Skin epidermis (tissue), 12 donors: ENCODE measurements at regions not wholly inside any gene's neighbourhood (a gene's known extent, or its start where the extent isn't known, plus 50 kb on each side); places are given as distances from the start of the nearest gene placed in this dataset.

Source experiments
- H3K27ac ChIP-seq, 21 experiments: fragments of 200-600 bp; sonication (generic) in 11 of 21; one replicate each; pipeline ENCODE4 v1.5.0; 2020; ENCODE audit warnings: mild to moderate bottlenecking in 3 of 21, inconsistent platforms in 2 of 21, moderate library complexity in 2 of 21
- H3K4me3 ChIP-seq, 7 experiments: fragments of 200-600 bp; sonication (generic) in 2 of 7; one replicate each; pipeline ENCODE4 v1.5.0; 2020; ENCODE audit warnings: inconsistent platforms in 2 of 7, mild to moderate bottlenecking in 2 of 7, moderate library complexity in 1 of 7

DNA sequence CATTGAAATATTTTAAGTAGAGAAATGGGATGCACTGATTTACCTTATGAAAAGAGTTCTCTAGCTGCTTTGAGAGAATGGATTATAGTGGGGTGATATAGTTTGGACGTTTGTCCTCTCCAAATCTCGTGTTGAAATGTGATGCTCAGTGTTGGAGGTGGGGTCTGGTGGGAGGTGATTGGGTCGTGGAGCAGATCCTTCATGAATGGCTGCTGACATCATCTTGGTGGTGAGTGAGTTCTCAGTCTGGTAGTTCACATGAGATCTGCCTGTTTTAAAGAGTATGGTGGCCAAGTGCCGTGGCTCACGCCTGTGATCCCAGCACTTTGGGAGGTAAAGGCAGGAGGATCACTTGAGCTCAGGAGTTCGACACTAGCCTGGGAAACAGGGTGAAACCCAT, 58.7 kb upstream of the SH3RF3 start:
- H3K27ac ChIP-seq: no peak overlapping the region
- no peak overlapping the region for H3K4me3 ChIP-seq

DNA sequence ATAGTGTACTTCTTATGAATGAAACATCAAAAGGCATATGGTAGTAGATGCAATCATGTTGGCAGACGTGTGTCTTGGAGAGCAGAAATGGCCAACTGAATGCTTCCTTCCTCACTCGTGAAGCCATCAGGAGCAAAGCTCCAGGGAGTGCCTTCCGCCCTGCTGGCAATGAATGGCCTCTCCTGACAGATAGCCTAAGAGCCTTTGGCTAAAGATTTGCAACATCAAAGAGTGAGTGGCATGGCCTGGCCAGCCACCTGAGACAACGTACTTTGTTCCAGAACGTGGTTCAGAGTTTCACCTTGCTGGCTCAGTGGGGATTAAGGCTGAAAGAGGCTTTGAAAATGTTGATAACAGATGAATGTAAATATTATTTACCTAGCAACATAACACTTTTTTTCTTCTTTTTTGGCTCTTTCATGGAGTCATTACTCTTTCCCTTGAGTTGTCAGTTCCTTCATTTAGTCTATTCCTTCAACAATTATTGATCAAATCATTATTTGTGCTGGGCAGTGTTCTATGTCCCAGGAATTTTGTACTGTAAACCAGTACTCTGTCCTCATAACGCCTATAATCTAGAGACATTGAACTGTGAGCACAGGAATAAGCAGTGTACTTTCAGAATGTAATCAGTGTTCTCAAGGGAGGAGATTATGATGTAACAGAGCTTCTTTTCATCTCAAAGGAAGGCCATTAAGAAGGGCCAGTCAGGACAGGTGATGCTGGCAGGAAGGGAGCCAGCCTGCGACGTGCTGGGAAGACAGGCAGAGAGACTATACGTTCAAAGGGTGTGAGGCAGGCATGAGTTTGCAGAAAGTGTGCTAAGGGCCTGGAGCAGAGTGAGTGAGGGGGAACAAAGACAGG, 59.4 kb upstream of the SH3RF3 start:
- no peak overlapping the region for H3K27ac ChIP-seq
- H3K4me3 ChIP-seq: no peak overlapping the region

DNA sequence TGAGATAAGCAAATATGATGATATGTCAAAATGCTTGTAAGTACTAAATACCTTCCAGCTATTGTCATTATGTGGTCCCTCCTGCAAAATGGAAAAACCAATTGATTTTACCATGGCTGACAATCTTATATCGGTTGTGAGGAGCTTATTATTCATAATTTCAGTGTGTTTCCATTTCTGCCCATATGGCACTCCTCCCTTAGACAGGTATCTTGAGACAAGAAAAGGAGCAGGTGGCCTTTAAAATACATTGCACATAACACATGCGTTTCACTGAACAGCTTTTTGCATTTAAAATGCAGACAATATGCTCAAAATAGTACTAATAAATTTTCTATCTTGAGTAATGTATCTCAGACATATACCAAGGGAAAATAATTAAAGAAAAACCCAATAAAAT, 60.2 kb upstream of the SH3RF3 start:
- no peak overlapping the region for H3K4me3 ChIP-seq
- H3K27ac ChIP-seq: no peak overlapping the region

DNA sequence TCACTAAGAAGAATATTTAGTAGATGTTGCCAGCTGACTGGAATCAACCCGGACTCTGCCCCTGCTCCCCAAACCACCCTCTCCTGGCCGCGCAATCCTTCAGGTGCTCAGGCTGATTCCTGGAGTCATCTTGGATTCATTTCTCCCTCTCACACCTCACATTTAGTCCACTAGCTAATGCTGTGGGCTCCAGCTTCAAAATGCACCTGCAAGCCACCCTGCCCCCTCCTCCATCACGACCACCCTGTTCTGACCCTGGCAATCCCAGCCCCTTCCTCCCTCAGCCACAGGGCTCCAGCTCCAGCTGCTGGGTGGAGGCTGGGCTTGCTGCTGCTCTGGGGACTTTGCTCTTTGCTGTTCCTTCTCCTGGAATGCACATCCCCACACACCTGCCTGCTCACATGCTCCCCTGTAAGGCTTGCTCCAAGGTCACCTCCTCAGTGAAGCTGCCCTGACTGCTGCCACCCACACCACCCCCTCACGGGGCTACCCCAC, 61.3 kb upstream of the SH3RF3 start:
- Histone ChIP-seq H3K4me3 (no peak overlapping the region), H3K27ac (no peak overlapping the region)

DNA sequence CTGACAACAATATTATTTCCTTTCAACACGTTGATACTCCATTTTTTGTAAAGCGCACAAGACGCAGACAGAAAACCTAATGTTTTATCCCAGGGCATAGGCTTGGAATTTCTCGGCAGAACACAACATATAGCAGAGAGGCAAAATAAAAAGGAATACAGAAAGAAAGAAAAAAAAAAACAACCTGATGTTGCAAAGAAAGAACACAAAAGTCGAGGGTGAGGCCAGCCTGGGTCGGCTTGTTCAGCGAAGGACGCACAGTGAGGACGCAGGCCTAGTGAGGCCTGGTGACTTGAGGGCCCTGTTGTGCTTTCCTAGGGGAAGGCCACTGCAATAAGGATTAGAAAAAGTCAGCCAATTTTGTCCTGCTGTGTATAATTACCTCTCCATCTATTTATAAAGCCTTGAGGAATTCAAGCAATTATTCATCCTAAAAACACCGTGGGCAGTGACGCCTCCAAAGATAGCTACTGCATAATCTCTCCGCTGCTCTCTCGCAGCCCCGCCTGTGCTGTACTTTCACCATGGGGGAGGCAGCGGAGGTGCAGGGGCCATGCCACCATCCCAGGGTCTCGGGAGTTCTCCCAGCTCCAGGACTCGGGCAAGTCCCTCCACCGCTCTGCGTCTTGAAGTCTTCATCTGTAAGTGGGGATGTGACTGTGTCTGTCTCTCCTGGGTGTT, 61.9 kb upstream of the SH3RF3 start:
- Histone ChIP-seq H3K27ac (no peak overlapping the region), H3K4me3 (no peak overlapping the region)

DNA sequence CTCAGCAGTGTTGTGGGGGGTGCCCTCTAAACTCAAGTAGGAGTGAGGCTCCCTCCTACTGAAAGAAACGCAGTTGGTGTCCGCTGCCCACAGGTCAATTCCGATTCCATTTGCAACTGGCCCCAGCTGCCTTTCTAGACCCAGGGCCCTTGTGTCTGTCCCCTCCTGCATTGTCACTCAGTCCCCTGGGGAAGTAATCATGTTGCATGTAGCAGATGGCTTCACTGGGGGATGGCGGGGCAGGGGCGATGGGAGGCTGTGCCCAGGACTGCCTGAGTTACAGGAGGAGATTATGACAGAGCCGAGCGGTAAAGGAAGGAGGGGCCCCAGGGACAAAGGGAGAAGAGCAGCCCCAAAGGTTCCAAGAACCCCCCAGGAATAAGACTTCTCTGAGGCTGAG, 62.5 kb upstream of the SH3RF3 start:
- Histone ChIP-seq H3K4me3 (no peak overlapping the region), H3K27ac (no peak overlapping the region)

DNA sequence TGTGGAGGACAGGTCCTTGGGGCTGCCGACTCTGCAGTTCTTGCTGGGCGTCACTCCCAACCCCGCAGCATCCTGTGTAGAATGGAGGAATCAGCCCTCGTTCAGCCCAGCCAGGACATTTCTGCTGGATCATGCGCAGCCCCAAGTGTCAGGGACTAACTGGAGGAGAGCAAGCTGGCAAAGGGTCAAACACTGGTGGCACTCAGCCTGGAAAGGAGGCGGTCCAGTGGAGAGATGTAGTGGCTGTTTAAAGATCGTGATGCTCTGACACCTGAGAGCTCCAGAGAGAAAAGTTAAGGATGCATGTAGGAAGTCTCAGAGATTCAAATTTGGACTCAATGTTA, 63.6 kb upstream of the SH3RF3 start:
- Histone ChIP-seq H3K27ac (no peak overlapping the region), H3K4me3 (no peak overlapping the region)

DNA sequence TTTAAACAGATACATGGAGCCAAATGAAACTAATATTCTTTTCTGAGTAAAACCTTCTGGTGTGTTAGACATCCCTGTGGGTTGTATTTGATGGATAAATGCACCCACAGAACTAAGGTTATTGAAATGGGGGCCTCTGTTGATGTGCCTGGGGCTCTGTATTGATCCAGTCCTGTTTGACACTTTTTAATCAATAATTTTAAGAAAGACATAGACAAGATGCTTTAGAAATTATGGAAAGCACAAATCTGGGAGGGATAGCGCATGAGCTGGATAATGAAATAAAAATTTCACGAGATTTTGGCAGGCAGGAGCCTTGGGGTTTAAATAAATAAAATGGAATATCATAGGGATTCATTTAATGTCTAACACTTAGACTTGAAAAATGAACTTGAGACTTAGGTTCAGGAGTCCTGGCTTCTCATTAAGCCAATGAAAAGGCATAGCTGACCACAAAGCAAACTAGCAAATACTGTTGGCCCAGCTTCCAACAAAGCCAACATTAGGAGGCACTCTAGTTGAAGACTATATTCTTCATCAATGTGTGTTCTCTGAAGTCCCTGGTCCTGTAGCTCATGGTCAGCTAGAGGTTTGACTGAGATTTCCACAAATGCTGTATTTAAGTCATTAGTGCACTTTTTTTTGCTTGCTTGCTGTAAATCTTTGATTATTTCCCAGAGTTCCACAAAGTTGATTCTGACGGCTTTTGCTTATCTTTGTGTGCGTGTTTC, 64.2 kb upstream of the SH3RF3 start:
- Histone ChIP-seq H3K27ac (no peak overlapping the region), H3K4me3 (no peak overlapping the region)

DNA sequence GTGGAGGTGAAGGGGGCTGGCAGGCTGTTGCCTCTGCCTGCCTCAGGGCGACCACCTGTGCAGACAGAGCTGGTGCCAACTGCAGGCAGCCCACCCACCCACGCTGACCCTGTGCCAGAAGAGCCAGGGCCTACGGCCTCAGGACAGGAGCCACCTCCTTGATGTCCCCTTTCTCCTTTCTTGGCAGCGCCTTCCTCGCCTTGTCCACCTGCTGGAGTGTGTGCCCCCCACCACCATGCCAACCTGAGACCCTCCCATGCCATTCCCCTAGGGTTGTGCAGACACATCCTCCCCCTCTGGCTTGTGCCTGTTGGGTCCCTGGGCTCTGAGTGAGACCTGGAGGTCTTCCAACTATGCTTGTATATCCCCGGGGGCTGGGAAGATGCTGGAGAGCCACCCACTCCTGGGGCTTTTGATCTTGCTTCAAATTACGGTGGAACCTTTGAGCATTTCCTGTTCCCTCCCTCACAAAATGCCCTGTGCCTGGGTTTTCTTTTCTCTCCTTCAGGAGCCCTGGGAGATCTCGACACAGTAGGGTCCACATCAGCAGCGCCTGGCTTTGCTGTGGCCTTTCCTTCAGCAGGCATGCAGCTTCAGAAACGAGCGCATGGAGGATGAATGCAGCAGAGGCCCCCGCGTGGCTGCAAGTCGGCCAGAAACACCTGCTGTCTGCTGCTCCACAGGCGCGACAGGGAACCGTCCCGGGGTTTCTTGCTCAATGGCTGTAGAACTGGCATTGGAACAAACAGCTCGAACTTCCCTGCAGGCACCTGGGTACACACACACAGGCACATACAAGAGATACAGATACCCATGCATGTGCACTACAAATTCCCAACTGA, 65.9 kb upstream of the SH3RF3 start:
- Histone ChIP-seq H3K27ac (peak overlapping the region in 1 of 21 experiments; percentile 66), H3K4me3 (no peak overlapping the region)

DNA sequence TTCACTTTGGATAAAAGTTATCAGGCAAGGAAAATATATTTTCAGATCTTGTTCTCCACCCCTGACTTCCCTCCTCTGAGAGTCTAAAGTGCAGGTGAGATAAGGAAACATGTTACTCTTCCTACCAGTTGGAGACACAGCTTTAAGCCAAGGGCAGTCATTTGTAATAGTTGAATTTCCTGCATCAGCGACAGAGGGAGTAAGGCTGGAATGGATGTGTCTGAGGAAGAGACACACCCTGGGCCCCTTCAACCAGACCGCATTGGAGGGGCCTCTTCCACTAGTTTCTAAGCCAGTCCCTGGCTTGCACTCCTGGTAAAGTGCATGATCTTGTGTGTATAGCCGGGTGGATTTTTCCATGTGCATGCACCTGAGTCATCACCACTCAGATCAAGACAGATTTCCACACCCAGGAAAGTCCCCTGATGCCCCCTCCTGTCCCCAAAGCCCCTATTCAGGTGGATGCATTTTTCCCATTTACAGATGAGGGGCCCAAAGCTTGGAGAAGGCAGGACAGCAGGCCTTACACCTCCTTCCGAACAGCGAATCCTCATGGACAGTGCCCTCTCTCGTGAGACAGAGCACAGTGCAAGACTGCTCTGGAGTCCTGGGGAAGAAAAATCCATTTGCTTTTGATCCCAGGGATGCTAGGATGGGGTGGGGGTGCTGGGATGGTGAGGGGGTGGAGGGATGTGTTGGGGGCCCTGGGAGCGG, 66.7 kb upstream of the SH3RF3 start:
- no peak overlapping the region for H3K4me3 ChIP-seq
- peak overlapping the region in 1 of 21 experiments; percentile 66 for H3K27ac ChIP-seq

DNA sequence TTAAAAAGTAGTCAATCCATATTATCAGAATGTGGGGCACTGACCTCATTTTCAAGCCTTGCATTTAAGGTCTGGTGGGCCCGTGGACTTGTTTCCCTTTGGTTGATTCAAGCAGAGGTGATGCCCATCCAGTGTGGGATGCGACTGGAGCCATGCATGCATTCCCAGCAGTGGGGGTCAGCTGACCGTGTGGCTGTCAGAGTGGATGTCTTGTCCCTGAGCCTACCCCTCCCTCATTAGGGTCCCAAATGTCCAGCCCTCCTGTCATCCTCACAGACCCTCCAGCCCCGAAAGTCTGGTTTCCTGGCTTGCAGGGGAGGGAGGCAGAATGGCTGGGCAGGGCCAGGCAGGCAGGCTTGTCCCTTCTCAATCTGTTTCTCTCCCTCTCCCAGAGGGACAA, 67.3 kb upstream of the SH3RF3 start:
- no peak overlapping the region for H3K4me3 ChIP-seq
- H3K27ac ChIP-seq: peak overlapping the region in 1 of 21 experiments; percentile 40

DNA sequence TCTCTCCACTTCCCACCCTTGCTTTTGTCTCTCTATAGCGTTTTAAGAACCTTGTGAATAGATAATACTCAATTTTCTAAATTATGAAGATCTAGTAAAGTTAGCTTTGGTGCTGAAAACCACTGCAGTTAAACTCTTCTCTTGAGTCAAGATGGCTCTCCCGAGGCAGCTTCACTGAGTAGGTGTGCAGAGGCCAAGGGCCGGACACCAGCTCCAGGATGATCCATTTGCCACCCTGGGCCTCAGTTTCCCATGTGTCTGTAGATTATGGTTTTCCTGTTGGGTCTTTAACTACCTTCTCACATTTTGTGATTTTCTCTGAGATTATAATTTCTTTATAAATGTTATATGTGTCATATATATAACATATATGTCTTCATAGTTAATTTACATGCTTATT, 68.5 kb upstream of the SH3RF3 start:
- no peak overlapping the region for H3K27ac ChIP-seq
- no peak overlapping the region for H3K4me3 ChIP-seq

DNA sequence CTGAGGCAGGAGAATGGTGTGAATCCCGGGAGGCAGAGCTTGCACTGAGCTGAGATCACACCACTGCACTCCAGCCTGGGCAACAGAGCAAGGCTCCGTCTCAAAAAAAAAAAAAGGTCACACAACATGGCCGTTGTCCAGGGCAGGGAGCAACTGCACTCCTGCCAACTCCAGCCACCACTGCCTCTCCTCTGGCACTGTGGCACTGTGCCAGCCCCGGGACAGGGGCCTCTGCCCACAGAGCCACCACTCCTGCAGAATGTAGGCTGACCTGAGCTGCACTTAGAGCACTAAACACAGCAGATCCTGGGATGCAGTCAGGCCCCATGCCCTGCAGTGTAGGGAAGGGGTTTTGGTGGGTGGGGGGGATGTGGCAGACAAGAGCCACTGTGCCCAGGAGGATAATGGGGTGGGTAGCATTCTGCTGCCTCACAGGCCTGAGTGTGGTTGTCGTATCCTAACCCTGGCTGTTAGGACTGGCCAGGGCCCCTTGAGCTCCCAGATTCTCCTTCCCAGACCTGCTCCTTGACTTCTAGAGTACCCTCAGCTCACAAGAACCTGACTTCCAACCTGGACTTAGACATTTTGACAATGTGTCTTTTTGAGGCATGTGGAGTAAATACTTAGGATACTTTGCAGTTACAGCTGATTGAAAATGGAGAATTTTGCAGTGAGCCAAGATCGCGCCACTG, 69.4 kb upstream of the SH3RF3 start:
- Histone ChIP-seq H3K27ac (no peak overlapping the region), H3K4me3 (no peak overlapping the region)

DNA sequence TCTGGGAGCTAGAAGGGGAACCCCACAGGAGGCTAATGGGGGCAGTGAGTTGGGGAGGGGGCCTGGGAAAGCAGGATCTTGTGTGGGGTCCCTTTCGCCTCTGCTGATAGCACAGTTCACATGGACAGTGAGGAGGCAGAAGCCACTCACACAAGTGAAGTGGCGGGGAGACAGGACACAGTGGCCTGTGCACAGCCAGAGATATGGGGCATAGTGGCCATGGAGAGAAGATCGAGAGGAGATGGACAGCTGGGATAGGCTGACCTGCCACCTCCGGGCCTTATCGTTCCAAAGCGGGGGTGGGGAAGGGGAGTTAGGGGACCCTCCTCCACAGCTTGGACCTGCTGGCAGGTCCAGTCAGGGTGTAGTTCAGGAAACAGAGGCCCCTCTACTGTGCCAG, 69.8 kb upstream of the EDAR start:
- no peak overlapping the region for H3K27ac ChIP-seq
- no peak overlapping the region for H3K4me3 ChIP-seq

DNA sequence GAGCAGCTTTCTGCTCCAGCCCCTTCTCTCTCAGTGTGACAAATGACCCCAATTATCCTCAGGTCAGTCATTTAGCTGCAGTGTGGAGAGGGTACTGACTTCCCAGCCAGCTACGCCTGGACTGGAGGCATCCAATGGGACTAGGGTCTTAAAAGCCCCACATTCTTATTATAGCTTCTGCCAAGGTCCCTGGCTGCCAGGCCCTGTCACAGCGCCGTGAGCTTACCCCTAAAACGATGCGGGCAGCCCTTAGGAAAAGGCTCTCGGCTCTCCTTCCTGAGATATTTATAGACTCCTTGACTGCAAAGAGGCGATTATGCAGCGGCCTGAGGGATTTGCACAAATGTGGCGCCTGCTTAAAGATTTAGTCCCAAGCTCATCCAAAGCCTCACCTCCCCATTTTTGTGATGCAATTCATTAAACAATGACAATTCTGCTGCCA, 69.2 kb upstream of the EDAR start:
- no peak overlapping the region for H3K27ac ChIP-seq

DNA sequence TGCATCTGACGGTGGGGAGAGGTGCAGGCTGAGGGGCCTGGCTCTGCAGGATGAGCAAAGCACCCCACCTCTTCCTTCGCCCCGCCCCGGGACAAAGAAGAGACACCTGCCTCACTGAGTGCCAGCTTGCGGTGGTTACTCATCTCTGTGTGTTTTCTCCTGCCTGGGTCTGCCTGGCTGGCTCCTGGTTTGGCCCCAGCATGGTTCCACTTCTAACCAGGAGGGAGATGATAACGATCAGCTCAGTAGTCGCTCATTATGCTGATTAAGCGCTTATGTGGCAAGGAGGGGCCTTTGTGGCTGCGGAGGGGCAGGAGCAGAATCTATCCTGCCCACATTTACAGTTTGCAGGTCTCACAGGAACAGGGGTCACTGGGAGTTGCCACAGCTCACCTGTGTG, 68.7 kb upstream of the EDAR start:
- Histone ChIP-seq H3K4me3 (no peak overlapping the region), H3K27ac (no peak overlapping the region)

More for the DNA sequence above, 69.2 kb upstream of the EDAR start:
- no peak overlapping the region for H3K4me3 ChIP-seq

DNA sequence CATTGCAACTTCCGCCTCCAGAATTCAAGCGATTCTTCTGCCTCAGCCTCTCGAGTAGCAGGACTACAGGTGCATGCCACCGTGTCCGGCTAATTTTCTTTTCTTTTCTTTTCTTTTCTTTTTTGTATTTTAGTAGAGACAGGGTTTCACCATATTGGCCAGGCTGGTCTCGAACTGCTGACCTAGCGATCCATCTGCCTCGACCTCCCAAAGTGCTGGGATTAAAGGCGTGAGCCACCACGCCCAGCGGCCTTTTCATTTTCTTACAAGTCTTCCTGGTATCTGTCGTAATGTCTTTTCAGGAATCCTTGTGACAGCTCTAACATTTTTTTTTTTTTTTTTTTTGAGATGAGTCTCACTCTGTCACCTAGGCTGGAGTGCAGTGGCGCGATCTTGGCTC, 66.4 kb upstream of the EDAR start:
- no peak overlapping the region for H3K27ac ChIP-seq
- H3K4me3 ChIP-seq: no peak overlapping the region

DNA sequence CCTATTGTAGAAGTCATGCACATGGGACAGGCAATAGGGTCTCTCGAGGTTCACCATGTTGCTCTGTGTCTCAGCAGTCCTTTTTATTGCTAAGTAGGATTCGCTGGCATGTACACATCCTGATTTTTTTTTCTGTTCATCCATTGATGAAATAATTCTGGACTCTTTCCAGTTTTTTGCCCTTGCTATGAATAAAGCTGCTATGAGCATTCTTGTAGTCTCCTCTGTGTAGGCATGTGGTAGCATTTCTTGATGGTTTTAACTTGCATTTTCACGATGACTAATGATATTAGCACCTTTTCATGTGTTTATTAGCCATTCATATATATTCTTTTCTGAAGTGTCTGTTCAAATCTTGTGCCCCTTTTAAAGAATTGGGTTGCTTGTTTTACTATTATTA, 65.8 kb upstream of the EDAR start:
- Histone ChIP-seq H3K27ac (no peak overlapping the region), H3K4me3 (no peak overlapping the region)

DNA sequence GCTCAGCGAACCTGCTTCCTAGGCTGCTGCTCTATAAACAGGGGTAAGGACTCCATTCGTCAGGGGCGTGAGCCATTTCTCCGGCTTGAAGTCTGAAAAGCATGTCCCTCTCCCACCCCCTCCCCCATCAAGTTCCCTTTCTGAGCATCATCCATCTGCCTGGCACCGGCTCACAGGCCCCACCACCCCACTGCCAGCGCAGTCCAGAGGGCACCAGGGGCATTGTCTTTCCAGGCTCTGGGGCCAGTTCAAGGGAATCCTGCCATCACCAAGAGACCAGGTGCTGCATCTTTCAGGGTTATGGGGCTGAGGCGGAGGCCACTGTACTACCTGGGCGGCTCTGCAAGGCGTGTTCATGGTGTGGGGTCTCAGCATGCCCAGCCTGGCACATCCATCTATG, 64.7 kb upstream of the EDAR start:
- H3K27ac ChIP-seq: peak overlapping the region in 1 of 21 experiments; percentile 37
- no peak overlapping the region for H3K4me3 ChIP-seq
